Lower leg skin (tissue), 3 donors: ENCODE measurements at regions not wholly inside any gene's neighbourhood (a gene's known extent, or its start where the extent isn't known, plus 50 kb on each side); places are given as distances from the start of the nearest gene placed in this dataset.

Experiments used
- CTCF ChIP-seq, 3 donors: fragments of 450-650 bp; IDR thresholded peaks; one replicate each; pipeline ENCODE4 v1.5.1; 2016; ENCODE audit warnings: antibody characterized with exemption in 3 of 3, mild to moderate bottlenecking in 3 of 3, moderate library complexity in 2 of 3
- POLR2A ChIP-seq, 2 donors: fragments of 450-650 bp; IDR thresholded peaks; one replicate each; pipeline ENCODE4 v1.6.1; 2016 to 2017; ENCODE audit warnings: antibody characterized with exemption in 2 of 2, mild to moderate bottlenecking in 1 of 2, moderate library complexity in 1 of 2

GRCh38 chr2:211251016-211251415 is 694.6 kb downstream of the CPS1 start:
- TF ChIP-seq POLR2A (IDR thresholded peaks at IDR 0.05) (no peak), CTCF (IDR thresholded peaks at IDR 0.05) (no peak)
